Ovary (tissue), 3 donors: ENCODE measurements at regions not wholly inside any gene's neighbourhood (a gene's known extent, or its start where the extent isn't known, plus 50 kb on each side); places are given as distances from the start of the nearest gene placed in this dataset.

Source experiments
- EP300 ChIP-seq: sonication (generic); formaldehyde crosslinking; IDR thresholded peaks from one replicate; pipeline ENCODE4 v1.6.1; 2017; ENCODE audit warnings: antibody characterized with exemption
- POLR2A ChIP-seq: fragments of 450-650 bp; IDR thresholded peaks from one replicate; pipeline ENCODE4 v1.6.1; 2017; ENCODE audit warnings: antibody characterized with exemption, mild to moderate bottlenecking, moderate library complexity
- TF ChIP-seq, protein P1 (sequence below), 3 donors: fragments of 450-650 bp in 2 of 3; fragments of 200-600 bp in 1 of 3; IDR thresholded peaks; one replicate each; pipeline versions ENCODE4 v1.5.1 to v1.8.0; 2016 to 2022; ENCODE audit warnings: antibody characterized with exemption in 3 of 3, mild to moderate bottlenecking in 1 of 3
- donor health status: DM: no; HTN: no; CAD: no.

DNA sequence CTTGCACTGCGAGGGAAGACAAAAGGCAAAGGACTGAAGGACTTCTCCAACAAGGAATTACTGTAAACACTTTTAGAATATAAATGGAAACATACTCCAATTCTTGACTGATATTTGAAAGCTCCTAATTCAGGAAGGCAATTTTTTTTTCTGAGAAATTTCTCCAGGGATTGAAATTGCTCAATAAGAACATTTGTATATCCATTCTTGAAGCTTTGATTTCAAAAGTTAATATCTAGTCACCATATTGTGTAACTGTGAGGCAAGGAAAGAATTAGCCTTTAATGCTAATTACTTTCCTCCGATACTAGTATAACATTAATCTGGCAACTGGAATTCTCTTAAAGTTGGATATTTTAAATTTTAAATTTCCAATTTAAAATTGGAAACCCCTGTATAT, 188.4 kb upstream of the COL1A2 start:
- TF ChIP-seq, protein P1, sequence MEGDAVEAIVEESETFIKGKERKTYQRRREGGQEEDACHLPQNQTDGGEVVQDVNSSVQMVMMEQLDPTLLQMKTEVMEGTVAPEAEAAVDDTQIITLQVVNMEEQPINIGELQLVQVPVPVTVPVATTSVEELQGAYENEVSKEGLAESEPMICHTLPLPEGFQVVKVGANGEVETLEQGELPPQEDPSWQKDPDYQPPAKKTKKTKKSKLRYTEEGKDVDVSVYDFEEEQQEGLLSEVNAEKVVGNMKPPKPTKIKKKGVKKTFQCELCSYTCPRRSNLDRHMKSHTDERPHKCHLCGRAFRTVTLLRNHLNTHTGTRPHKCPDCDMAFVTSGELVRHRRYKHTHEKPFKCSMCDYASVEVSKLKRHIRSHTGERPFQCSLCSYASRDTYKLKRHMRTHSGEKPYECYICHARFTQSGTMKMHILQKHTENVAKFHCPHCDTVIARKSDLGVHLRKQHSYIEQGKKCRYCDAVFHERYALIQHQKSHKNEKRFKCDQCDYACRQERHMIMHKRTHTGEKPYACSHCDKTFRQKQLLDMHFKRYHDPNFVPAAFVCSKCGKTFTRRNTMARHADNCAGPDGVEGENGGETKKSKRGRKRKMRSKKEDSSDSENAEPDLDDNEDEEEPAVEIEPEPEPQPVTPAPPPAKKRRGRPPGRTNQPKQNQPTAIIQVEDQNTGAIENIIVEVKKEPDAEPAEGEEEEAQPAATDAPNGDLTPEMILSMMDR (IDR thresholded peaks at IDR 0.05), result no peak
- TF ChIP-seq EP300, result no peak
- TF ChIP-seq POLR2A, result no peak
